Lung (tissue), 11 donors: ENCODE measurements at regions not wholly inside any gene's neighbourhood (a gene's known extent, or its start where the extent isn't known, plus 50 kb on each side); places are given as distances from the start of the nearest gene placed in this dataset.
"Not testable (repeated sequence)": the region's sequence is repeated elsewhere in the genome, so short reads cannot be mapped to it uniquely, and the experiment has no call there.

ENCODE experiments used
- ATAC-seq: fragments of 200-7000 bp; cut with Tn5 transposase; one replicate; pipeline ENCODE4 v1.9.1; 2020; ENCODE audit warnings: moderate number of reproducible peaks; ENCODE audit not compliant: insufficient read depth, low FRiP score
- DNase-seq, 3 donors: peaks; one replicate each; pipeline ENCODE4 v3.0.0-alpha.2; 2013 to 2017
- H3K27ac ChIP-seq, 2 donors: one replicate each; pipeline ENCODE4 v1.5.1; 2013; ENCODE audit warnings: mild to moderate bottlenecking in 2 of 2, moderate library complexity in 2 of 2, control low read depth in 1 of 2, inconsistent platforms in 1 of 2, low read depth in 1 of 2, low read length in 1 of 2
- H3K27me3 ChIP-seq, 3 donors: one replicate each; pipeline ENCODE4 v1.5.1; 2013; ENCODE audit warnings: low read length in 2 of 3; ENCODE audit not compliant: control insufficient read depth in 3 of 3, insufficient read depth in 3 of 3
- H3K36me3 ChIP-seq, 4 donors: one replicate each; pipeline ENCODE4 v1.5.1; 2013; ENCODE audit warnings: low read length in 4 of 4, mild to moderate bottlenecking in 1 of 4, moderate library complexity in 1 of 4; ENCODE audit not compliant: control insufficient read depth in 4 of 4, insufficient read depth in 4 of 4
- H3K4me1 ChIP-seq, 5 donors: one replicate each; pipeline ENCODE4 v1.5.1; 2013; ENCODE audit warnings: low read length in 5 of 5, mild to moderate bottlenecking in 2 of 5, moderate library complexity in 1 of 5; ENCODE audit not compliant: control insufficient read depth in 5 of 5, insufficient read depth in 5 of 5
- H3K4me3 ChIP-seq: one replicate; pipeline ENCODE4 v1.5.1; 2013; ENCODE audit warnings: mild to moderate bottlenecking, control low read depth, moderate library complexity
- H3K9ac ChIP-seq, 2 donors: one replicate each; pipeline ENCODE4 v1.5.1; 2013; ENCODE audit warnings: low read length in 2 of 2, control low read depth in 1 of 2; ENCODE audit not compliant: insufficient read depth in 1 of 2
- H3K9me3 ChIP-seq, 4 donors: one replicate each; pipeline ENCODE4 v1.5.1; 2013; ENCODE audit warnings: low read length in 3 of 4, mild to moderate bottlenecking in 1 of 4, moderate library complexity in 1 of 4; ENCODE audit not compliant: control insufficient read depth in 4 of 4, insufficient read depth in 3 of 4
- CTCF ChIP-seq: IDR thresholded peaks from 2 replicates; pipeline ENCODE4 v1.5.1; 2012; ENCODE audit warnings: mild to moderate bottlenecking; ENCODE audit errors: control extremely low read depth, extremely low read depth
- WGBS, 2 donors: extraction: QIAGEN DNeasy Blood & Tissue Kit; methylation state at CpG; one replicate each; pipeline ENCODE4 v1.1.7; 2013; 5-methylcytosine and 5-hydroxymethylcytosine counted together
- donor health status: control.
- donor health status: control.
- donor health status: Bipolar disorder and iron deficiency.
- donor health status: healthy.
- donor health status: DM: yes; HTN: yes; CAD: no.

GRCh38 chr16:22648941-22649340 lies 138.2 kb downstream of the NPIPB5 start:
- H3K27me3 ChIP-seq = peaks cover 0 to 7% (median 0%) of the 10 kb centered on the region in 3 donors
- no peak overlapping the region for H3K9ac ChIP-seq
- no peak overlapping the region for H3K27ac ChIP-seq
- ATAC-seq = no peak
- TF ChIP-seq CTCF = no peak
- peaks cover 0 to 5% (median under 1%) of the 10 kb centered on the region in 4 donors for H3K9me3 ChIP-seq
- no peaks in the 10 kb centered on the region for H3K4me1 ChIP-seq
- no peaks in the 10 kb centered on the region for H3K36me3 ChIP-seq
- H3K4me3 ChIP-seq = no peak overlapping the region
- 91 to 94% methylated on average over 4 of the region's 4 CpGs for WGBS, 2 donors
- DNase-seq = no peak

GRCh38 chr16:22651111-22651817 lies 140.6 kb downstream of the NPIPB5 start:
- not testable (repeated sequence) for DNase-seq, H3K27ac ChIP-seq, H3K9ac ChIP-seq, H3K4me1 ChIP-seq, ATAC-seq, H3K9me3 ChIP-seq, H3K27me3 ChIP-seq, H3K4me3 ChIP-seq, H3K36me3 ChIP-seq
- 92 to 97% methylated on average over 6 of the region's 6 CpGs for WGBS, 2 donors

GRCh38 chr16:22652463-22652845 lies 141.8 kb downstream of the NPIPB5 start:
- Histone ChIP-seq H3K4me3 (no peak overlapping the region), H3K27ac (no peak overlapping the region), H3K9me3 (peaks cover 0 to 2% (median under 1%) of the 10 kb centered on the region in 4 donors), H3K4me1 (no peaks in the 10 kb centered on the region), H3K27me3 (no peaks in the 10 kb centered on the region), H3K9ac (no peak overlapping the region), H3K36me3 (no peaks in the 10 kb centered on the region)
- DNase-seq (no peak), ATAC-seq (no peak)
- no peak for TF ChIP-seq CTCF
- 92 to 93% methylated on average over 2 of the region's 2 CpGs for WGBS, 2 donors

GRCh38 chr16:22653876-22654275 lies 143.2 kb downstream of the NPIPB5 start:
- Histone ChIP-seq H3K27me3 (no peaks in the 10 kb centered on the region), H3K36me3 (no peaks in the 10 kb centered on the region), H3K4me1 (no peaks in the 10 kb centered on the region), H3K27ac (no peak overlapping the region), H3K4me3 (no peak overlapping the region), H3K9me3 (peaks cover 0 to 2% (median under 1%) of the 10 kb centered on the region in 4 donors), H3K9ac (no peak overlapping the region)
- no peak for ATAC-seq
- DNase-seq = no peak
- whole genome bisulfite sequencing, 2 donors = 83 to 89% methylated on average over 6 of the region's 6 CpGs
- TF ChIP-seq CTCF = no peak

GRCh38 chr16:22656573-22656972 lies 145.9 kb downstream of the NPIPB5 start:
- not testable (repeated sequence) for H3K27ac ChIP-seq, H3K4me1 ChIP-seq, H3K36me3 ChIP-seq, H3K9me3 ChIP-seq, ATAC-seq, H3K27me3 ChIP-seq, H3K9ac ChIP-seq, DNase-seq, H3K4me3 ChIP-seq
- WGBS, 2 donors = 84 to 93% methylated on average over 9 of the region's 9 CpGs
